DMS 273 (cell line): ENCODE measurements at regions not wholly inside any gene's neighbourhood (a gene's known extent, or its start where the extent isn't known, plus 50 kb on each side); places are given as distances from the start of the nearest gene placed in this dataset.
"Not testable (repeated sequence)": the region's sequence is repeated elsewhere in the genome, so short reads cannot be mapped to it uniquely, and the experiment has no call there.

ENCODE experiments used
- DNase-seq: peaks from one replicate; lab custom pipeline; 2025; ENCODE audit not compliant: unreplicated experiment; lab: John Stamatoyannopoulos, UW

DNA sequence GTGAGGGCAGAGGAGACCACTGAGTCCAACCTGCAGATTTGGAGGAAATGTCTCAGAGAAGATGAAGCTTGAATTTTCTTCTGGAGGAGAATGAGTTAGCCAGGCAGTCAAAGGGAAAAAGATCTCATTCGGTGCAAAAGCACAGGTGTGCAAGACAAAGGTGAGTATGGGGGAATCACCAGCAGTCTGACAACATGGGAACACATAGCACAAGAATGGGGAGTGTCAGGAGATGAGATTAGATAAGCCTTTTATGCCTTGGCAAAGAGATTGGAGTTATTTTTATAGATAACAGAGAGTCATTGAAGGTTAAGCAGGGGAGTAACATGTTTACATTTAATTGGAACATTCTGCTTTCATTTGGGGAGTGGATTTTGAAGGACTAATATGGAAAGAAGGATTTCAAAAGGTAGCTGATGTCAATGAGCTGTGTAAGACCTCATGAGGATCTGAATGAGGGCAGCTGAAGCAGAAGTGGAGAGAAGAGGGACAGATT, 171.3 kb upstream of the NTF3 start:
- no peak for DNase-seq

DNA sequence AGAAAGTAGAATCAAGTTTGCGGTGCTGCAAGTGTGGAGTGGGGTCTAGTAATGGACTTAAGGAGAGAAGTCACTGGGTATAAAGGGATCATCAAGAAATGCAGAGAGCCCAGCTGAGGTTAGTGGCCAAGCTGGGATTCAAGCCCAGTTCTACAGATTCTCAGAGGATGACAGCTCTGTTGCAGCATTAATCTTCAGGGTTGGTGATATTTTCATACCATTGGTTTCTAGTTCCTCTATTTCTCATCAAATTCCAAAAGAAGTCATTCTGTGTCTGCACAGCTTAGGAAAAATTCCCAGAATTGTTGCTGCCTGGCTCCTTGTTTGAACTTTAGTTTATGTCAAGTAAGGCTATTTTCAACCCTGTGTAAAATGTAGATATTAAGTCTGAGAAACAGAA, 169.5 kb upstream of the NTF3 start:
- no peak for DNase-seq

DNA sequence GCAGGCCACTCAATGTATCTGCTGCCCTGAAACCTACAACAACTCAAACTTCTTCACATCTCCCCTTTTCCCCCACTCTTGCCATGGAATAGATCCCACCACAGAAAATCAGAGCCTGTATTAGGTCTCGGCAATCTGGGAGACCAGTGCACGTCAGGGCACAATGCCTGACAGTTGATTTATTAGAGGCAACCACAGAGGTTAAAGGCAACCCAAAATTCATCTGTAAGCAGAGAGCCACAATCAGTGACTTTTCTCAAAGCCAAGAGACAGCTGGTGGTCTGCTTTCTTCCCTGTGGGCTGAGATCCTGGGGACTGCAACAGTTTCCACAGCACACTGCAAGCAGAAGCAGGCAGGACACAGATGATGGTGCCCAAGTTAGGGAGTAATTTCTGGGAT, 169.0 kb upstream of the NTF3 start:
- no peak for DNase-seq

DNA sequence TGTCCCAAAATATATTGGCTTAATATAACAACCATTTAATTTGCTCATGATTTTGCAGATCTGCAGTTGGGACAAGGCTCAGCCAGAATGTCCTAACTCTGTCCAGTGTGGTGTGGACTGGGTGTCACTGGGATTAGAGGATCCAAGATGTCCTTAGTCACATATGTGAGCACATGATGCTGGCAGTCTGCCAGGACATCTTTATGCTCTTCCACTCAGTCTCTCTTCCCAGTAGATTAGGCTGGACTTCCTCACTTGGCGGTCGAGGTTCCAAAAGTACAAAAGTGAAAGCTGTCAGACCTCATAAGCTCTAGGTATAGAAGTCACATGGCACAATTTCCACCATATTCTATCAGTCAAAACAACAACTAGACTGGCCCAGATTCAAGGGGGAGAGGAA, 167.9 kb upstream of the NTF3 start:
- DNase-seq: no peak

DNA sequence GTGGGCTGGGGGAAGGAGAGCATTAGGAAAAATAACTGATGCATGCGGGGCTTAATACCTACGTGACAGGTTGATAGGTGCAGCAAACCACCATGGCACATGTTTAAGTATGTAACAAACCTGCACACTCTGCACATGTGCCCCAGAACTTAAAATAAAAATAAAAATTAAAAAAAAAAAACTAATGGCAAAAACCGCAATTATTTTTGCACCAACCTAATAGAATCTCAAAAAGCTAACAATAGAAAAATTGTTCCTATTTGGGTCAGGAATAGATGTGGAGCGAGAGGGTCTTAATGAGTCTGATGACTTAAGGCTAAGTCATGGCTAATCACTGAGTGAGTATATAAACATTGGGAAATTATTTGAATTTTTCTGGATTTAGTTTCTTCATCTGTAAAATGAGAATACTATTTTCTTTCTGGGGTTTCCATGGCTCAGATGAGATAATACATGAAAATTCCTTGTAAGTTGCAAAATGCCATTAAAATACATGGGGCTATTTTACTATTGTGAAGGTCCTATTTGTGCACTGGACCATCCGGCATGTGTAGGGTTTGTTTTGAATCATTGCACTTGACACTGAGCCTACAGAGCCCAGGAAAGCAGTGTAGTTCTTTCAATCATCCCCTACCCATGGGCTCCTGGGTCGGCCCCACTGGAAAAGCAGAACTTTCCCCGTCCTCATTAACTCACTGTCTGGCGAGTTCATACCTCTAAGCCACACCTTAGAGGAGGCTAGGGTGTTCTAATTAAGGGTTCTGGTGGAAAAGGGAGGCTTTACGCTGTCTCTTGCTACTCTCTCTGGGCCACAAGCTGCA, 164.1 kb upstream of the NTF3 start:
- no peak for DNase-seq

DNA sequence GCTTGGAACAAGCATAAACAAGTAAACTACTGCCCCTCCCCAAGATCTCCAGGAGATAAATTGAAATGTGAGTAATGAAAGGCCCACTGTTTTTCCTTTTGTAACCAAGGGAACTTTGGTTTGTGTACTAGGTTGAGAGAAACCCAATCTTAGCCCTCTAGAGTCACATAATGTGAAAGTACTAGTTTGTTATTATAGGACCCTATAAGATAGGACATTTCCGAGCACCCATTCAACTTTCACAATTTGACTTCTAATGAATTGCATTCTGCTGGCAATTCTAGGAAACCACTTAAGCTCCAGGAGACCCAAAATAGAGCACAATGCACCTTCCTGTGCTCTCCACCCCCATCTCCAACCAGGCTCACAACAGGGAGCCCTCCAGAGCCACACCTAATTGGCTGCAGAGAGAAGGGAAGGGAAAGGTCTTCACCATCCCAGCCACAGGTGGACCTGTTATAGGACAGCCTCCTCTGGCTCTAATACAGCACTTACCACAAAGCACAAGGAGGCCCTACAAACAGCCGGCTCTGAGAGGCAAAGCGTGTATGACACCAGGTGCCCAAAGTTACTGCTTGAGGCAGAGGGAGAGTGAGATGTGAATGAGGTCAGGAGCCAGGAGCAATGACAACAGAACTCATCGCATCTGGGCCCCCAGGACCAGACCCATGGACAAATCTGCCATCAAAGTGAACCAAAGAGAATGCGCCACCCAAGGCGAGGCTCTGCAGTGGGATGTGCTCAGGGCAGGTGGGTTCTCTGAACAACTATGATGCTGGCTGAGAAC, 163.3 kb upstream of the NTF3 start:
- no peak for DNase-seq

DNA sequence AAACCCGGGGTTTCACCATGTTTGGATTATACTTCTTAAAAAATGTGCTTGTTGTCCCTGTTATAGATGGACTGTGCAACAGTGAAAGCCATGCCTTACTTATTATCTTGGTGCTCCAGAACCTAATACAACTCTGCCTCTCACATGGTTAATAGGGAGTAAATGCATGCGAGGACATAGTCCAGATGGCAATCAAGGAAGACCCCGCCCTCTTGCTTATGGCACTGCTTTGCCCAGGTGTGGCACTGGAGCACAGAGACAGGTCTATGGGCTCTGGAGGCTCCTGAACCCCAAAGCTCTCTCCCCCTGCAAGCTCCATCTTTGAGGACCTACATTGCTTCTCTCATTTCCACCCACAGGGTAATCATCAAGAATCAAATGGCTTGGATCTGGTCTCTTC, 162.1 kb upstream of the NTF3 start:
- DNase-seq: no peak

DNA sequence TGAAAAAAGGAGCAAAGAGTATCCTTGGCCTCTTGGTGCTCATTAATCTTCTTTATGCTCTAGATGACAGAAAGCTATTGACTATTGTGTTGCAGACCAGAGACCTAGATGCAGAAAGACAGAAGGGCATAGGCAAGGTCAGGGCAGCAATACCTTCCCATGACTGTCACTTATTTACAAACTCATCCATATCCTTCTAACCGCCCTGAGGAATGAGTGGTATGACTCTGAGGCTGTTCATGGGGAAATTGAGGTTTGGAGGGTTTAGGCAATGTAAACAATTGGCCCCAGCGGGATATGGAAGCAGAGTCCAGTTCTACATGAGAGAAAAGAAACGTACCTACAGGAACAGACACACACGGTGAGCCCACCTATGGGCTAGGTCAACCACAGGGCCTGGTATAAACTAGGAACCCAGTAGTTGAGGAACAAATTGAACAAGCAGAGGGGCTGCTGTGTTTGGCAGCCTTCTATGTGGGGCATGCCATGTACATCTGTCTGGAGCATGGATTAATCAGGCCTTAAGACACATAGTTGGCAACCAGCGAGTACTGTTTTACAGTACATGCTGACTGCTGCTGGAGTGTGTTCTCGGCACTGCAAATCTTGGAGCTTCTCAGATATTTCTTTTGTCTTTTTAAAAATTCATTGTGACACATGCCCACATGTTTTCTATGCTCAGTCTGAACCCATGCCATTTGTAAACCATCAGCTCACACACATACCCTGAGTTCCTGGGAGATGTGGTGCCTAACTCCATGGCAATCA, 159.7 kb upstream of the NTF3 start:
- DNase-seq: no peak

DNA sequence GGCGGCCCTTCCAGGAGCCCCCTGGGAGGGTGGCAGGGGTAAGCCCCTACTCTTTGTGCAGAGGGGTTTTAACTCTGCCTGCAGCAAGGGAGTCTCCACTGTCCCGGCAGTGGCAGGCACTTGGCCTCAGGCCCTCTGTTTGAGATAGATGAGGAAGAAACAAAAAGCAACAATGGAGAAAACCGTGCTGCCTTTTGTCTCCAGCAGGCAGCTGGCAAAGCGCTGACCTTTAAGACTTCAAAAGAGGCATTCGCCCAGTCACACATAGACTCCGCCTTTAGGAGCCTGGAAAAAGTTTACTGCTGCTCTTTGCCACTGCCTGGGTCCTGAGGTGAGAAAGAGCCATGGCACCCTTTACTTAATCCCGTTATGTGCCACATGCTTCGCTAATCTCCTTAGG, 158.2 kb upstream of the NTF3 start:
- DNase-seq: no peak

DNA sequence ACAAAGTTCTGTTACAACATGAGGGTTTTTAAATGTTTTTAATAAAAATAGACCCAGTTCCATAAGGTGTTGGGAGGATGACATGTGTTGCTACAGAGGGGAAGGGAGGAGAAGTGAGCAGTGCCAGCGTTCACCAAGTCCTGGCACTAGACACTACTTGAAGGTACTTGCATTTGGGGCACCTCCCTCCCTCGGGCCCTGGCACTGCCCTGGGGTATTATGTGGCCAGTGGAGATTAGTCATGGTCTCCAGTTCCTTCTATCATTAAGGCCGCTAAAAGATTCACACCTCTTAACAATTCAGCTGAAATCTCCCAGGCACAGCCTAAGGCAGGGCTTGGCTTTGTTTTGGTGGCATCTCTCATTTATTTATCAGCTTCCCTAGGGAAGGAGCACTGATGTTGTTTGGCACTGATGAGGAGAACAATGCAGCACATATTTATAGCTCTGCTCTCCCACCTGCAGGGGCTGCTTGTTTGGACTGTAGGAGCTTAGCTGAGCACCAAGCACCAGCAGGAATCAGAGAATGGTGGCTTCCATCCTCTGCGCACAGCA, 155.5 kb upstream of the NTF3 start:
- no peak for DNase-seq

DNA sequence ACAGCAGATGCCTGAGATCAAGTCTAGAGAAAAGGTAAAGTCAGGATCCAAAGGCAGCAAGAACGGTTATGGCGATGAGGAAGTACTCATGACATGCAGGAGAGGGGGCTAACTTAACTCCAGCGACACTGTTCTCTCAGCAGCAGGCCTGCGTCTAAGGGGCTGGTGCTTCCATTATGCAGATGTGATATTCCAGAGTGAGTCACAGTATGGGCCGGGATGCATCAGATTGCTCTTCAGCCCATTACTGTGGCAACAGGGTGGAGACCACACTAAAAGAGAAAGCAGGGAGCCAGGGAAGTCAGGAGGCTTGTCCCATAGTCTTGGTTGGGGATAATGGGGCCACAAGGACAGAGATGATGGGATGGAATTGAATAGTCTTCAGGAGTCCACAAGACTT, 151.8 kb upstream of the NTF3 start:
- no peak for DNase-seq

DNA sequence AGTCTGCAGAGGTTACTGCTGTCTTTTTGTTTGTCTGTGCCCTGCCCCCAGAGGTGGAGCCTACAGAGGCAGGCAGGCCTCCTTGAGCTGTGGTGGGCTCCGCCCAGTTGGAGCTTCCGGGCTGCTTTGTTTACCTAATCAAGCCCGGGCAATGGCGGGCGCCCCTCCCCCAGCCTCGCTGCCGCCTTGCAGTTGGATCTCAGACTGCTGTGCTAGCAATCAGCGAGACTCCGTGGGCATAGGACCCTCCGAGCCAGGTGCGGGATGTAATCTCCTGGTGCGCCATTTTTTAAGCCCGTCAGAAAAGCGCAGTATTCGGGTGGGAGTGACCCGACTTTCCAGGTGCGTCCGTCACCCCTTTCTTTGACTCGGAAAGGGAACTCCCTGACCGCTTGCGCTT, 141.5 kb upstream of the NTF3 start:
- not testable (repeated sequence) for DNase-seq

DNA sequence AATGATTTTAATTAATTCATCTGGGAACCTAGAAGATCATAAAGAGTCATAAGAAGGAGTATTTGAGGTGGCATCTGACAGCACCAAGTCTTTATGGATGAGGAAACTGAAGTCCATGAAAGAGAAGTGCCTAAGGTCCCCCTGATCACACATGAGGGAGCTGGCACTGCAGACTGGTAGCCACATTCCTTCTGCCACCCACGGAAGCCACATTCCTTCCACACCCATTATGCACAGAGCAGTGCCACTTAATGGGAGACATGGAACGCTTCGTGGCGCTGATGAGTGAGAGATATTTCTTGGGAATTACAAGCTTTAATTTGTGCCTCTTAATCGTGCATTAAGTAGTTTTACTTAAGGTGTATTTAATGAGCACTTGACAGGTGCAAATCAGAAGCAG, 139.3 kb upstream of the NTF3 start:
- DNase-seq: no peak

DNA sequence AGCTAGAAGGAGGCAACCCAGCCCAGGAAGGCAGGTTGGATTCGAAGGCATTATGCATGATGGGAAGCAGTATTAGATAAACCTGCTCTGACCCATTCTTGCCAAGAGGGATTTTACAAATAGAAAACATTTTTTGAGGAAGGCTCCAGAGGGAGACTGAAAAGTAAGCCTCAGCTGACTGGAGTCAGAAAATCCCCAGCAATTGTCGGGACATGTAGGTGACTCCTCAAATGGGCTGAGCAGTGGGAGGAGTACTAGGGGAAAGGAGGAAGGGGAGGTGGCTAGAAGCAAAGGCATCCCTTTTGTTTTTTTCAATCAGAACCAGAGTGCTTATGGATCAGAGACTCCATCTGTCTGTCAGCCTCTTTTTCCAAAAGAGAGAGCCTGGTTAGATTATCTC, 138.1 kb upstream of the NTF3 start:
- DNase-seq: no peak

DNA sequence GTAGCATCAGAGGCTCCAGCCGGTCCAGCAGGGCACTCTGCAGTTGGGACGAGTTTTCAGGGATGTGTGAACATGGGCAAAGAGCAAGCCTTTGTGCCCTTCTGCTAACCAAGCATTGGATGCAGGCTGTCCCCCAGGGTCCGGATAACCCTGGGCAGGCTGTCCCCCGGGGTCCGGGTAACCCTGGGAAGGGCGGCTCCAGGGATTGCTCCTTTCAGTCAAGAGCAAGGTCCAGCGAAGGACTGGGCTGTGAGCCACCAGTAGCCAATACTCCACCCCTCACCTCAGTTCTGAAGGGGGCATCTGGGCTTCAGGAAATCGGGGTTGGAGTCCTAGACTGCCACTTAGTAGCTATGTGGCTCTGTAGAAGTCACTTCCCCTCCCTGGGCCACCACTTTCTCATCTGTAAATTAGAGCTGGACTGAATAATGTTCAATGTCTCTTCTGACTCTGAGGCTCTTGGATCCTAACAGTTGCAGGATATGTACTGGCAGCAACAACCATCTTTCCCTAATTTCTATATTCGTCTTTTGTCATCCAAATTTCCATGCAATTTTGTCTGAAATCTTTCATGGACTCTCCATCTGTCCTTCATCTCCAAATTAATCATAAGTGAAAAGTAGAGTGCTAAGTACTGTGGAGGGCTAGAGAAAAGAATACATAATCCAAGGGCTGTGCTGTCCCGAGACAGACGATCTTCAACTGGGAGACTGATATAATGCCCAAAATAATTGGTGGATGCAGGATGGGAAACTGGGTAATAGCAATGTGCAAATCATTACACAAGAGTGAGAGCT, 137.4 kb upstream of the NTF3 start:
- DNase-seq: no peak

DNA sequence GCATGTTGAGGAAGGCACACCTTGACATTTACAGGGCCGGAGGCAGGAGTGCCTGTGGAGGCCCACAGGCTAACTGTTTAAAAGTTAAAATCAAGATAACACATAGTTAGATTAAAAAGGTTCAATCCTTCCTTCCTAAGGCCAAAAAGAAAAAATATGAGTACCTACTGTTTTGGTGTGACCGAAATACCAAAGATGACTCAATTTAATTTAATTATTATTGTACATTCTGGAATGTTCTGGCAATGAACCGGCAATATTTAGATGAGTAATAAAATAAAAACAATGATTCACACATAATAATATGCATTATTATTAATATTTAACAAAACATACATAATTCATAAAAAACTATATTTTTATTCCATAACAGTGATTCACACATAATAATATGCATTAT, 136.8 kb upstream of the NTF3 start:
- DNase-seq: no peak

DNA sequence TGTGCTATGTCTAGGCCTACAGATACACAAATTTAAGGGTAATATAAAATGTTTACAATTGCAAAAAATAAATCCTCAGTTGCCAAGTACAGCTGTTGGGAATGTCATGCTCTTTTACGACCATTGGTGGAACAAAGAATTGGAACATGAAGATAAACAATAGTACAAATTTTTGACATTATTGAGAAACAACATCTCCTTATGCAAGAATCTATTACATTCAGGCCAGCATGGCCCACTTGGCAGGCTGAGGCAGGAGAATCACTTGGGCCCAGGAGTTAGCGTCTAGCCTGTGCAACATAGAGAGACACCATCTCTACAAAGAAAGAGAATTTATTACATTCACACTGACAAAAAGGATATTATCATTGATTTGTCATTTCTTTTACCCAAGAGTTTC, 135.9 kb upstream of the NTF3 start:
- no peak for DNase-seq

DNA sequence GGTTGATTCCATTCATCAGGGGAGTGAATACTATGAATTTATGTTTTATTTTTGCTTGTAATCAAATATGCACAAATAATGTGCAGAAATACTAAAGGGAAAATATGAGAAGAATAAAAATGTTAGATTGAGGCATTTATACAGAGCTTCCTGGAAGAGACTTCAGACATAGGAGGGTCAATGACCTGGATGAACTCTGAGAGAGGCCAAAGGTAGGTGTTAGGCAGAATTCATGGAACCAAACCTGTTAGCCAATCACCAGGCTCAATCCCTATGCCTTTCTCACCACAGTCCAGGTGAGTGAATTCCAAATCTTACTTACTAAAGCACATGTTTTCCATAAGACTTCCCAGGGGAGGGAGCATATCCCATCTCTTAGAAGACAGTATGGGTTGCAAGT, 130.4 kb upstream of the NTF3 start:
- no peak for DNase-seq

DNA sequence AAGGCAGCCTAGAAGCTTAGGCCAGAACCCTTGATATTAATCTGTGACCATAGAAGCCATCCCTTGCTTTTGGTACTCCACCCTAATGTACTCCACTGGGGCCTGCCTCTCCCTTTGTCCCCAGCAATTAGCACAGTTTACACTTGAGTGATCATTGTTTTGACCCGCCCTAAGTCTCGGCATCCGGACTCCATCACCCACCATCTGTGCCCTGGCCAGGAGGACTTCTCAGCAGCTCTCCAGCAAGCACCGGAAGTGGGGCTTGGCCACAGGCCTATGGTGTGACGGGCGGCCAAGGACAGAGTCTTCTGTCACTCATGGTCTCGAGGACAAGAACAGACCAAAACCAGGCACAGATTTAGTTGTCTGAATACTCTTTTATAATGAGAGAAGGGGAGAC, 126.5 kb upstream of the NTF3 start:
- DNase-seq: no peak

DNA sequence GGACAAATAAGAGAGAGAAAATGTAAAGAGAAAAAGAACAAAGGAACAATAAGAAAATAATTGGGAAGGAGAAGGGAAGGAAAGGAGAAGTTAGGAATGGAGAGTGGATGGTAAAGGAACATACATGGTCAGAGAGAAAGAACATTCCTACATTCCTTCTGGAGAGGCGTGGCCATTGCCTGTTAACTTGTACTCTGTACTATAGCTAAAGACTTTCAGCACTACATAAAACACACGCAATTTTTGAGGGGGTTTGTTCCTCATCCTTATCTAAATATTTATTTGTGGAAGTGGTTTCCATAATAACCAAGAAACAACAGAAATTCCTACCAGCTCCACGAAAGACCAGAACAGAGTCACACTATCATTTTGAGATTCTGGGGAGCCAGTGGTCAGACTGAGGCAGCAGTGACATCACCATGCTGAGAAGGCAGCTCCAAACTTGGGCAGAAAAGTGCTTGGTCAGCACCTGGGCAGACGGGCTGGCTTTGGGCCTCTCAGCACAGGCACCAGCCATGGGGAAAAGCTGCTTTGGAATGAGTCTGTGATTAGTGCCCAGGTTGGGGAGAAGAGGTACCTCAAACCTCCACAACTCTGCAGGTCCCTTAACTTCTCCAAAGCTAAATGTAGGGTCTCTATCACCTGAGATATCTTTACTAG, 125.9 kb upstream of the NTF3 start:
- no peak for DNase-seq
